ENCODE measurements at regions not wholly inside any gene's neighbourhood (a gene's known extent, or its start where the extent isn't known, plus 50 kb on each side); places are given as distances from the start of the nearest gene placed in this dataset.

- H3K36me3 ChIP-seq = no peaks in the 10 kb centered on the region
- no peak overlapping the region for H3K4me3 ChIP-seq
- H3K27ac ChIP-seq = no peak overlapping the region
- no peaks in the 10 kb centered on the region for H3K27me3 ChIP-seq
- no peaks in the 10 kb centered on the region for H3K4me1 ChIP-seq
- H3K9me3 ChIP-seq = no peaks in the 10 kb centered on the region
- DNase-seq (ENCODE audit: low spot score in 2 of 2) = no peak
- no peak for TF ChIP-seq CTCF (IDR thresholded peaks at IDR 0.05)
- intact Hi-C loops (cut with DNase I) = no loop called here
These were observed 623.9 kb upstream of the NR5A2 start for GRCh38 chr1:199403531-199404116.

DNA sequence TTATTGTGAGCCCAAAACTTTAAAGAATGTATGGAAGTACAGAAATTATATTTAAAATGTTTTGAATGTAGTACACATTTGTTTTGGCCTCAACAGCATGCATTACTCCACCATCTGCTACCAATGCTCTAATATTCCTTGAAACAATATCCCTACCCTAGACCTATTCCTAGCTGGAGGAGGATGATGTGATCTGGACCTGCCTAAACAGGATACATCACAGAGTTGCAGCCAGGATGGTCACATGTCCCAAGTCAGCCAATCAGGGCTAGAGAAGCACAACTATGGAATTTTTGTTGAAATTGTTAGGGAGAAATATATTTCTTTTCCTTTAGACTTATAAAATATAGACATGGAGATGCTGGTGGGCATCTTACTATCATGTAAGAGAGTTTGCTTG lies 623.3 kb upstream of the NR5A2 start:
- H3K27ac ChIP-seq = no peak overlapping the region
- TF ChIP-seq CTCF (IDR thresholded peaks at IDR 0.05) = no peak
- H3K4me1 ChIP-seq = no peaks in the 10 kb centered on the region
- H3K9me3 ChIP-seq = no peaks in the 10 kb centered on the region
- no peak overlapping the region for H3K4me3 ChIP-seq
- no peaks in the 10 kb centered on the region for H3K27me3 ChIP-seq
- no peaks in the 10 kb centered on the region for H3K36me3 ChIP-seq
- DNase-seq (ENCODE audit: low spot score in 2 of 2) = no peak
- intact Hi-C loops (cut with DNase I) = no loop called here

DNA sequence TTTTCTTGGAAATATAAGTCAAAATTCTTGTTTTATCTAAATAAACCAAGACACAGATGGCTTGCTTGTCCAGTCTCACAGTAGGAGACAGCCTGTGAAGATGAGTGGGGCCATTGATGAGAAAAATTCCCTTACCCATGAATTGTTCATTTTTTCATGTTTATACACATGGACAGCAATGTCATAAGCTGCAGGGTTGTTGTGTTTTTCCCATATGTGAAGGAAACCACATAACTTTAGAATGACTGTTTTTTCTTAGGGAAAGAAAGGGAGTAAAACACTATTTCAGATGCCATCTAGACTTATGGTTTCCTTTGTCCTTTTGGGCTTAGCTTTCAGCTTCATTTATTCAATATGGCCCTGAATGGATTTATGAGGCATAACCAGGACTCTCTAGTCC lies 622.5 kb upstream of the NR5A2 start:
- H3K27ac ChIP-seq = no peak overlapping the region
- no peak overlapping the region for H3K4me3 ChIP-seq
- H3K4me1 ChIP-seq = no peaks in the 10 kb centered on the region
- intact Hi-C loops (cut with DNase I) = no loop called here
- TF ChIP-seq CTCF (IDR thresholded peaks at IDR 0.05) = no peak
- DNase-seq (ENCODE audit: low spot score in 2 of 2) = no peak
- H3K9me3 ChIP-seq = no peaks in the 10 kb centered on the region
- no peaks in the 10 kb centered on the region for H3K36me3 ChIP-seq
- no peaks in the 10 kb centered on the region for H3K27me3 ChIP-seq

DNA sequence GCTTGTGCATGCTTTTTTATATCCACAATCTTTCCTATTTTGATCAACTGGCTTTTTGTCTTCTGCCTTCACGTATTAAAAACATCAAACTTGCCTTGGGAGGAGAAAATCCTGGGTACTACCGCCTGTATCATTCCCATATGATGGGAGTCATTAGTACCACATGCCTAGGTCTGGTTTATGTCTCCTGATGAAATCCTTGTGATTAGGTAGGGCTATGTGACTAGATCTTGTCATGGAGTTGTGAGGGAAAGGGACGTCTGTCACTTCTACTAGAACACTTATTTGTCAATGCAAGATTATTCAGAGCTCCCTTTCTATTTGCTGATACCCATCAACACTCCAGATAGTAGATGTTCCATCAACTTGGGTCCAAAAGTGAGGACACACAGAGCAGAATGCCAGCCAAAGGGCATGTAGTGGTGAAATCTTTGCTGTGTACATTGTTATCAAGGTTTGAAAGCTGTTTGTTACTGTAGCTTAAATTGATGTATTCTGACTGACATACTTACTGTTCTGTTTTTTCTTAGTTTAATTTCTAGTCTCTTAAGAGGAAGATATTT lies 621.8 kb upstream of the NR5A2 start:
- TF ChIP-seq CTCF (IDR thresholded peaks at IDR 0.05) = no peak
- intact Hi-C loops (cut with DNase I) = no loop called here

GRCh38 chr1:199410462-199410861 lies 617.0 kb upstream of the NR5A2 start:
- no peak for TF ChIP-seq CTCF (IDR thresholded peaks at IDR 0.05)
- H3K4me3 ChIP-seq = no peak overlapping the region
- H3K36me3 ChIP-seq = no peaks in the 10 kb centered on the region
- H3K27ac ChIP-seq = no peak overlapping the region
- H3K9me3 ChIP-seq = no peaks in the 10 kb centered on the region
- no peak for DNase-seq (ENCODE audit: low spot score in 2 of 2)
- H3K27me3 ChIP-seq = no peaks in the 10 kb centered on the region
- H3K4me1 ChIP-seq = no peaks in the 10 kb centered on the region
- intact Hi-C loops (cut with DNase I) = no loop called here

More for the DNA sequence above, 621.8 kb upstream of the NR5A2 start:
- H3K27me3 ChIP-seq = no peaks in the 10 kb centered on the region
- no peaks in the 10 kb centered on the region for H3K4me1 ChIP-seq
- no peaks in the 10 kb centered on the region for H3K36me3 ChIP-seq
- DNase-seq (ENCODE audit: low spot score in 2 of 2) = no peak
- no peaks in the 10 kb centered on the region for H3K9me3 ChIP-seq
- no peak overlapping the region for H3K4me3 ChIP-seq
- H3K27ac ChIP-seq = no peak overlapping the region

GRCh38 chr1:199411506-199411905 lies 616.0 kb upstream of the NR5A2 start:
- H3K4me1 ChIP-seq = no peaks in the 10 kb centered on the region
- DNase-seq (ENCODE audit: low spot score in 2 of 2) = no peak
- intact Hi-C loops (cut with DNase I) = no loop called here
- no peak for TF ChIP-seq CTCF (IDR thresholded peaks at IDR 0.05)
- no peaks in the 10 kb centered on the region for H3K27me3 ChIP-seq
- no peak overlapping the region for H3K4me3 ChIP-seq
- H3K36me3 ChIP-seq = no peaks in the 10 kb centered on the region
- no peak overlapping the region for H3K27ac ChIP-seq
- H3K9me3 ChIP-seq = no peaks in the 10 kb centered on the region

Measured in ascending aorta (tissue), 2 donors.